Mucosa of gallbladder (tissue), 1 donor: ENCODE measurements at regions not wholly inside any gene's neighbourhood (a gene's known extent, or its start where the extent isn't known, plus 50 kb on each side); places are given as distances from the start of the nearest gene placed in this dataset.
"Not testable (repeated sequence)": the region's sequence is repeated elsewhere in the genome, so short reads cannot be mapped to it uniquely, and the experiment has no call there.

Experiments
- DNase-seq: peaks from one replicate; pipeline ENCODE4 v3.0.0-alpha.2; 2020; ENCODE audit warnings: low spot score
- donor health status: DM: no; HTN: no; CAD: no.

- no peak for DNase-seq
Observed at GRCh38 chr9:2243666-2244555, 228.8 kb downstream of the SMARCA2 start.

GRCh38 chr9:2247340-2247739 lies 232.2 kb downstream of the SMARCA2 start:
- DNase-seq: no peak

- no peak for DNase-seq
Observed at GRCh38 chr9:2248768-2249265, 233.7 kb downstream of the SMARCA2 start.

GRCh38 chr9:2253636-2254580 lies 238.8 kb downstream of the SMARCA2 start:
- no peak for DNase-seq

- DNase-seq: no peak
Observed at GRCh38 chr9:2255128-2255527, 240.0 kb downstream of the SMARCA2 start.

GRCh38 chr9:2257248-2257929 lies 242.2 kb downstream of the SMARCA2 start:
- DNase-seq: no peak

- DNase-seq: peak; percentile 54
Observed at GRCh38 chr9:2260417-2261306, 245.5 kb downstream of the SMARCA2 start.

GRCh38 chr9:2261421-2262103 lies 246.4 kb downstream of the SMARCA2 start:
- no peak for DNase-seq

GRCh38 chr9:2262386-2263071 lies 247.4 kb downstream of the SMARCA2 start:
- DNase-seq: no peak

- no peak for DNase-seq
Observed at GRCh38 chr9:2263111-2263510, 248.0 kb downstream of the SMARCA2 start.

- no peak for DNase-seq
Observed at GRCh38 chr9:2263665-2264064, 248.5 kb downstream of the SMARCA2 start.

GRCh38 chr9:2264081-2264480 lies 248.9 kb downstream of the SMARCA2 start:
- no peak for DNase-seq

GRCh38 chr9:2267181-2267745 lies 252.1 kb downstream of the SMARCA2 start:
- no peak for DNase-seq

GRCh38 chr9:2269778-2270177 lies 254.6 kb downstream of the SMARCA2 start:
- no peak for DNase-seq

GRCh38 chr9:2270565-2270964 lies 255.4 kb downstream of the SMARCA2 start:
- DNase-seq: no peak

- DNase-seq: peak; percentile 14
Observed at GRCh38 chr9:2271426-2271825, 256.3 kb downstream of the SMARCA2 start.

- DNase-seq: no peak
Observed at GRCh38 chr9:2274762-2275161, 259.6 kb downstream of the SMARCA2 start.

- DNase-seq: no peak
Observed at GRCh38 chr9:2276296-2276695, 261.1 kb downstream of the SMARCA2 start.

- DNase-seq: not testable (repeated sequence)
Observed at GRCh38 chr9:2277133-2277532, 262.0 kb downstream of the SMARCA2 start.
